GM12874 (cell line): ENCODE measurements at regions not wholly inside any gene's neighbourhood (a gene's known extent, or its start where the extent isn't known, plus 50 kb on each side); places are given as distances from the start of the nearest gene placed in this dataset.

Experiments
- TF ChIP-seq, protein P1 (sequence below): IDR thresholded peaks from 2 replicates; pipeline ENCODE4 v1.5.1; 2011; ENCODE audit warnings: low read depth, mild to moderate bottlenecking, control low read depth, low read length, moderate library complexity; ENCODE audit not compliant: insufficient read depth

DNA sequence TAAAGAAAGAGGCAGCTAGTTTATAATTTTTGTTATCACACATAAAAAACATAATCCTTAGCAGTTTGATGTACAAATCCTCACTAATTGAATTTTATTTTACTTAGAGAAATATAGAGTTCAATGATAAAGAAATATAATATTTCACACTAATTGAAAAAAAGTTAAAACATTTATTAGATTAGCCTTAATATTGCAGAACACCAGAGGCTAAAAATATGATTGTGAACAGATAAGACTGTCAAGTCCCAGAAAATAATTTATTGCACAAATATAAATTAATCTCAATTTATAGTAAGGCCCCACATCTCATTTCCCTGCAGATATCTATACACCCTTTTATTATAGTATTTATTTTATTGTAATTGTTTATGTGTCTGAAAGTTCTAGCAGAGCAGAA, 690.8 kb upstream of the PHF14 start:
- TF ChIP-seq, protein P1, sequence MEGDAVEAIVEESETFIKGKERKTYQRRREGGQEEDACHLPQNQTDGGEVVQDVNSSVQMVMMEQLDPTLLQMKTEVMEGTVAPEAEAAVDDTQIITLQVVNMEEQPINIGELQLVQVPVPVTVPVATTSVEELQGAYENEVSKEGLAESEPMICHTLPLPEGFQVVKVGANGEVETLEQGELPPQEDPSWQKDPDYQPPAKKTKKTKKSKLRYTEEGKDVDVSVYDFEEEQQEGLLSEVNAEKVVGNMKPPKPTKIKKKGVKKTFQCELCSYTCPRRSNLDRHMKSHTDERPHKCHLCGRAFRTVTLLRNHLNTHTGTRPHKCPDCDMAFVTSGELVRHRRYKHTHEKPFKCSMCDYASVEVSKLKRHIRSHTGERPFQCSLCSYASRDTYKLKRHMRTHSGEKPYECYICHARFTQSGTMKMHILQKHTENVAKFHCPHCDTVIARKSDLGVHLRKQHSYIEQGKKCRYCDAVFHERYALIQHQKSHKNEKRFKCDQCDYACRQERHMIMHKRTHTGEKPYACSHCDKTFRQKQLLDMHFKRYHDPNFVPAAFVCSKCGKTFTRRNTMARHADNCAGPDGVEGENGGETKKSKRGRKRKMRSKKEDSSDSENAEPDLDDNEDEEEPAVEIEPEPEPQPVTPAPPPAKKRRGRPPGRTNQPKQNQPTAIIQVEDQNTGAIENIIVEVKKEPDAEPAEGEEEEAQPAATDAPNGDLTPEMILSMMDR, result no peak

DNA sequence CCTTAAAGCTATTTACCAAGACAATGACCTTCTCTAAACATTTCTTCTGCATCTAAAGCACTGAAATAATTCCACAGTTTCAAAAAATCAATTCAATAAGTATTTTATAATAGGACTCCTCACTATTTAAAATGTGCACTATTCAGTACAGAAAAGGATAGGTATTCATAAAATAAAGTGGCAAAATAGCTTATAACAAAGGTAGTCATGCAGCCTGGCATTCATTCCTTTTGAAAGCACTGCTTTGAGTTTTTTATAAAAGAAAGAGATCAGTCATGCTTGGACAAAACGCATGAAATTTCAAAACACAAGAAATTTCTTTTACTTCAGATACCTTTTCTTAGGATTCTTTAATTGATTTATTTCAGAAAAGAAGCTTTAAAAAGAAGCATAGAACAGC, 689.7 kb upstream of the PHF14 start:
- TF ChIP-seq, protein P1, result no peak

DNA sequence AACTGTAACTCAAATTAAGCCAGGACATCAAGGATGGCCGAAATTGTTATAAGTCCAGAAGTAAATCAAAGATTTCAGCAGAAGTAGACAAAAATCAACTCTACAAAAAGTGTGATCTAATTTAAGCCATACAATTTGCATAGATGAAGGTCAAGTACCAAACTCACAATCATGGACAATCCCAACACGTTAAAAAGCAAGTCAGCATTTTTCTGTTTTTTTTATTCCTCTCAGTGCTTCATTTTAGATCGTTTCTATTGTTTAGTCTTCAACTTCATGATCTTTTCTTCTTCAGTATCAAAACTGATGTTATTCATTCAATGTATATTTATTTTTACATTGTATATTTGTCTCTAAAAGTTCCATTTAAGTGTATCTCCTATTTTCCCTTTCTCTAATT, 674.3 kb upstream of the PHF14 start:
- TF ChIP-seq, protein P1, result no peak

DNA sequence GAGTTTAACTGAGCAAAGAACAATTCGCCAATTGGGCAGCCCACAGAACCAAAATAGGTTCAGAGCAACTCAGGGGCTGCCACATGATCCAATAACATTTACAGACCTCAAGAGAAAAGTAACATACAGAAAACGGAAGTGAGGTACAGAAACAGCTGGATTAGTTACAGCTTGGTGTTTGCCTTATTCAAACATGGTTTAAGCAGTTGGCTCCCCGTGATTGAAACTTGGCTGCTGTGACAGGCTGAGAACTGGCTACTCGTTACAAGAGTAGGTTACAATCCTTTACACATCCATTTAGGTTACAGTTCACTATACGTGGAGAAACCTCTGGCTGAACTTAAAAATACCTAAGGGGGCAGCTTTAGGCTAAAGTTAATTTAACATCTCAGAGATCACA, 673.1 kb upstream of the PHF14 start:
- TF ChIP-seq, protein P1, result no peak

DNA sequence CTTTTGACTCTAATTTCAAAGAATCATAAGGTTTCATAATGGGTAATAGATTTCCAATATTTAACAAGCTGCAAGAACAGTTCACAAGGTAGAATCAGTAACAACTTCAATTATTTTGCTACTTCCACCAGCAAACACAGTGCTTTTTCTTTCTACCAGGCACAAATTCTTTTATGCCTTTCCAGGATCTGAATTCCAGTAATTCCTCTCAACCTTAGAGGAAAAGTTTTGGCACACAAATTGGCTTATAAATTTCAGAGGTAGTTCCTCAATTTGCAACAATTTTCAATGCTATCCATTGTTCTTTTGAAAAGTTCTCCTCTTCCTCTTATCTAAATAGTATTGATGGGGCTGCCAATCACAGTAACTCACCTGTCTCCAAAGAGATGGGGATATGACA, 665.4 kb upstream of the PHF14 start:
- TF ChIP-seq, protein P1, result no peak

DNA sequence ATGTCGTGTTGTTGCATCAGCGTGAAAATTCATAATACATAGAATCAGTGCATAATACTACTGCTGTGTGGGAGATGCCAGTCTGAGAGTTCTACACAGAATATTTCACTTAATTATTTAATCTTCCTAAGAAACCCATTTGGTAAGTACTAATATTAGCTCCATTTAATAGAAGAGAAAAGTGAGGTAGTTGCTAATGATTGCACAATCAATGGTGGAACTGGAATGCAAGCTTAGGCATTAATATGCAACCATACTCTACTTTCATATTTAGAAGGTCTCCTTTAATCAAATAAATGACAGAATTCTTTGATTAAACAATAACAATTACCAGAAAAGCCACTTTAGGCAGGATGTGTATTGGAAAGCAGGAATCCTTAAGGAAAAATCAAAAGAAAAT, 660.7 kb upstream of the PHF14 start:
- TF ChIP-seq, protein P1, result no peak

DNA sequence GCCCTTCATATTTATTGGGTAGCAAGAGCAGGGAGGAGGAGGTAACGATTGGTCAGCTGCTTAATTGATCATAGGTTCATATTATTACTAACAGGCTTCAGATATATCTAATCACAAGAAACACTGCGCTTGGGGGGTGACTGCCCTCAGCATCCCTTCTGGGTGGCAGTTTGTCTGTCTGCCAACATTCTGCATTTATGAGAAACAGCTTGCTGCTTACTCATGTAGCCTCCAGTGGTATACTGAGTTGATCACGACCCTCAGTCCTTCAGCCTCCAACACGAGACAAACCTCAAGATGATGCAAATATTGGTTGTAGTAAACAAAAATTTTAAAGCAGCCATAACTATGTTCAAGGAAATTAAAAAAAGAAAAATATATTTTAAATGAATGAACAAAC, 657.8 kb upstream of the PHF14 start:
- TF ChIP-seq, protein P1, result no peak

DNA sequence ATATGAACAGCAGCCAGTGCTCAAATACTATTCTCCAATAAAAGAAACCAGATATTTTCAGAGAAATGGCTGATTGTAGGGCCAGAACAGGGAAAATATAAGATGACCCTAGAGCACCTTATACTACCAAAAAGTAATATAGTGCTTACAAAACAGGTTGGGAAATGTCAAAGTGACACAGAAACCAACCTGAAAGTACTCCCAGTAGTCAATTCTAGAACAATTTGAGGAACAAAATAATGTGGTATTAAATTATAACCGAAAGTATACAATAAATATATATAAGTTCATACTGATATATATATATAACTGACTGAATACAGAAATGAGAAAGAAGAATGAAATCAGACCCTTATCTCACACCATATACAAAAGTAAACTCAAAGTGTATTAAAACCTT, 657.2 kb upstream of the PHF14 start:
- TF ChIP-seq, protein P1, result no peak
